ENCODE measurements at regions not wholly inside any gene's neighbourhood (a gene's known extent, or its start where the extent isn't known, plus 50 kb on each side); places are given as distances from the start of the nearest gene placed in this dataset.

DNA sequence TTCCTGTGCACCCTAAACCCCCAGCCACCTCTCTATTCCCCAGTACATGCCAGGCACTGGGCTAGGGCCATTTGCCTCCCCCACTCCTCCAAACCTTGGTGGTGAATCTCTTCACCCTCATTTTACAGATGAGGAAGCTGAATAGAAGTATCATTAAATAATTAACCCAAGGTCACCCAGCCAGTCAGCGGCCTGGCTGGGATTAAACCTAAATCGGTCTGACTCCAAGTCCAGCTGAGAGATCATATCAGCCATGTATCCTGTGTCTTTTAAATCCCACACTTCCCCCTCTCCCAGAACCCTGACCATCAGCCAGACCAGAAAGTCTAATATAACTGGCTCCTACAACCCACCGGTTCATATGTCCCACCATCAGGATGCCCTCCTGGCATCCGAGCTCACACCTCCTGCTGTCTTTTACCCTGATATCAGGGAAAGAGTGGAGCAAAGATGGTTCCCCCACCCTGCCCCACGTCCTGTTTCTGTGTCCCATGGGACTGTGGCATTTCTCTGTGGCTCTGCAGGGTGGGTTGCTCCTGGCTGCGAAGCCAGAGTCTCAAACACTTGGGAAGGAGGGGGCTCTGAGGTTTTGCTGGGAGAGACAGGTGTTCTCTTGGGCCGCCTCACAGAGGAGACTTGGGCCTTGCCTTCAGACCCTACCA, 145.3 kb downstream of the VEGFA start:
- DNase-seq = no peak

DNA sequence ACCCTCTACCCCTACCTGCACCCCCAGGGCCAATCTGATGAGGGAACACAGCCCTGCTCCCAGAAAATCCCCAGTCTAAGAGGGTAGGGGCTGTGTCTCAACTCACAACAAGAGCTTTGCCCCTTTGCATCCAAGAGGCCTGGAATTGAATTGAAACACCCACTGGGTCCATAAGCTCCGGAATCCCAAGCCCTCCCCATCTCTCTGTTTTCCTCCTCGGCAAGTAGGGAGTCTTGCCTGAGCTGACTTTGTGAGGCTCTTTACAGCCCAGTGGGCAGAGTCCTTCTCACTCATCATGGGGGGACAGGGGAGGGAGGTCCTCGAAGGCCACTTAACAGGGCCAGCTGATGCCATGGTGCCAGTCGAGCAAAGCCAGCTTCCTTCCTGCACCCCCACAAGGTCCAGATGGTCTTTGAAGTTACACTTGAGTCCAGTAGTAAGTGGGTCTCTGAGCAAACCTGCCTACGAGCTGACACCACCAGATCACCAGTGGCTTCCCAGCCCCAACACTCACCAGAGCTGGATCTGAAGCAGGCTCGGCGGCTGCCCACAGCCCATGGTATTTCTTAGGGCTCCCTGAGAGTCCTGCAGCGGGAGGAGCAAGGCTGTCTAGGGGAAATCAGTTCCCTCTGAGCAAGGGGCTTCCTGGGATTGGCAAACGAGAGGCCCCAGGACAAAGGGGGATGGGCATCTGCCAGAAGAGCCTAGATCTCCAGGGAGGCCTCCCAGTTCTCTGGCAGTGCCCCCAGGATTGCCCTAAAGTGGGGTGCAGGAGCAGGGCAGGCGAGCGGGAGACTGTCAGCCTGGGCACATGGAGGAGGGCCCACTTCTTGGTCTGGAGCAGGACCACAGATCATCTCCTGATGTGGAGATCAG, 144.5 kb downstream of the VEGFA start:
- DNase-seq = no peak

DNA sequence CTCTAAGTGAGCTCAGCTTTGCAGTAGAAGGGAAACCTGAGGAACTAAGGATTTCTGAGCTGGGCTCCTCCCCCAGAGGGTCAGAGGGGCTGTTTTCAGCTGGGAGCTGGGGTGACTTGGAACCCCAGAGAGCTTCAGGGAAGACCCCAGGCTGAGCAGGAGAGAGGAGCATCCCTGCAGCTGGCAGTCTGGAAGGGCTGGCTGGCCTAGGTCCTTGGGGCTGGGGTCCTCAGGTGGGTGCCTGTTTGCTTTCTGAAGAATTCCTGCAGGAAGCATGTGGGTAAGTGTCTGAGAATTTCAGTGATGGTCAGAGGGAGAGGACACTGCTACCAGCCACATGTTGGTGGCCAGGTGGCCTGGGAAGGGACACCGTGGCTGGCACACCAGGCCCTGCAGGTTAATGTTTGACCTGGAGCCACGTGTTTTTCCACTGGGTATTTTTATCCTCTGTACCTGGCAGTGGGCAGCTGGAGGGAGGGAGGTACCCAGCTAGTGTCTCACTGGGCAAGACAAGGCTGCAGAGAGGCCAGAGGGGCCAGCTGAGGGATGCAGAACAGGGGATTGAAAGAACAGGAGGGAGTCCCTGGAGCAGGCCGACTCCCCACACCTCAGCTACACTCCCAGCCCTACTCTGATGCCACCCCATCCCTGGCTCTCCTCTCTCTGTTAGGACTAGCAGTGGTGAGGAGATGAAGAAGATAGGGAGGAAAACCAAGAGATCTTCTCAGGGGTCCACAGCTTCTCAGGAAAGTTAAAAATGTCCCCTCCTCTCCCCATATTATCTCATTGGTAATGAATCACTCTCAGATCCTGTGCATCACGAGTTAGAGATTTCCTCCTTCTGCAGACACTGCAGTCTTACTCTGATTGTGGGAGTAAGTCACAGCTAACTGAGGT, 143.6 kb downstream of the VEGFA start:
- DNase-seq = no peak

DNA sequence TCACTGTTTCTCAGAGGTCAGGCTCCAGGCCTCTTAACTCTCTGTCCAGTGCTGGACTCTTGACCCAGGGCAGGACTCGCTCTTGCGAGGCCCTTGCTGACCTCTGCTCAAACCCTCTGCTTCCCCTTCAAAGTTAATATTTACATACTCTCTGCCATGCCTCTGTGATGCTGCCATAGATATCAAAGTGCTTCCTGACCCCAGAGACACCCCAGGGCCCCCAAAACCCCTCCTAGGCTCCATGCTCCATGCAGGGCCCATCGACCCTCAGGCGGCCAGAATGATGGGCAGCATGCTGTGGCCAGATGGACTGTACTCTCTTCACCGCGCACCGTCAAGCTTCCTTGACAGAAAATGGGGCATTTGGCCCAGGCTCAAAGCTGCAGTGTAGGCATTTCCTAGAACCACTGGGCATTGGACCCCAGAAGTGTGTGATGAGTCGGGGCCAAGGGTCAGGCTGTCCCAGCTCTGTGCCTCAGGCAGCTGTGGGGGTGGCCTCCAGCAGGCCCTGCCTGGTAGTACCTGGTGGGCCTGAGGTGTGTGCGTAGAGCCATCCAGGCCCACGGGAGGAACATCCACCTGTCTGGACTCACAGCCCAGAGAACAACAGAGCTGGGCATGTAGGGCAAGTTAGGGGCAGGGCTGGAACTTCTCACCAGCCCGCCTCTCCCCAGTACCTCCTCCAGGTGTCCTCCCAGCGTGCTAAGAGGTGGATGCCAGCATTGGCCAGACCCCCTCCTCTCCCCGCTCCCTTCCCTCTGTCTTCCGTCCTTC, 142.8 kb downstream of the VEGFA start:
- DNase-seq = no peak

DNA sequence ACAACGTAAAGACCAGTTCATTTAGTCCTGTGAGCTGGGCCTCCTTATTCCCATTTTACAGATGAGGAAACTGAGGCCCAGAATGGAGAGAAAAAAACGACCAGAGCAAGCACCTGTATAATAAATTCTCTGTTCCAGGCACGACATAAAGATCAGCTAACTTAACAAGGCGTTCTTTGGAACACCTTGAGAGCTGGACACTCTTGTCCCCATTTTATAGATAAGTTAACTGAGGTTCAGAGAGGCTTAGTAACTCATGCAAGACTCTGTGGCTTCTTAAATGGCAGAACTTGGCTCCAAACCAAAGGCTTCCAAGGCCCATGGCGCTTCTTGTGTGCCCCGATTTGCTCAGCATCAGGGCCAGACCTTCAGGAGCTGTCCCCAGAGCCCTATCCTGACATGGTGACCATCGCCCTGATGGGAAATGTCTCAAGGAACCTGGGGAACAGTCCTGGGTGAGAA, 142.1 kb downstream of the VEGFA start:
- no peak for DNase-seq

DNA sequence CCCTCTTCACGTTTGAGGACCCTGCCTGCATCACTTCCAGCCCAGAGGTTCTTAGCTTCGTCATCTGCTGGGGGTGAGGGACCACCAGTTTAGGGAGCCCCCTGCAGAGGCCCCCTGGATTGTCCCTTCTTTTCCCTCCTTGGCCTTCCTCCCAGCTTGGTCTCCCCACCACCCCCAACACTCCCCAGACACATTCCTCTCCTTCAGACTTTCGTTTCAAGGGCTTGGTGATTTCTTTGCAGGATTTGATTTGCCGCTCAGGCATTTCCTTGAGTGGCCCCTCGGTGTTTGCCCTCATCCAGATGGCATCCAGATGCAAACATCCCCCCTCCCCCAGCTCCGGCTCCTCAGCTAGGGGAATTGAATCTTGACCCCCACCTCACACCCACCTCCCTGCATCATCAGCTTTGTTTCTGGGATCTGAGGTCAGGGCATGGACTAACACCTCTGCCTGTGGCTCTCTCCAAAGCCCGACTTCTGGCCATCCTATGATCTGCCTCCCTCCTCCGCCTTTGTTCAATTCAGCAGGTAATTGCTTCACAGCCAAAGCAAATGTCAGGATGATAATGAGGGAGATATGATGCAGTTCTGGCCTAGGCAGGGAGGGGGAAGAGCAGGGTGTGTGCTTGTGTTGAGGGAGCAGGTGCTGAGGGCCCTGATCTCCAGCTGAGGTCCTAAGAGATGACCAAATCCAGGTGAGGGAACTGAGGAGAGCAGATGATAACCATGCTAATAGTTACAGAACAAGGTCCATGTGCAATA, 141.5 kb downstream of the VEGFA start:
- no peak for DNase-seq

DNA sequence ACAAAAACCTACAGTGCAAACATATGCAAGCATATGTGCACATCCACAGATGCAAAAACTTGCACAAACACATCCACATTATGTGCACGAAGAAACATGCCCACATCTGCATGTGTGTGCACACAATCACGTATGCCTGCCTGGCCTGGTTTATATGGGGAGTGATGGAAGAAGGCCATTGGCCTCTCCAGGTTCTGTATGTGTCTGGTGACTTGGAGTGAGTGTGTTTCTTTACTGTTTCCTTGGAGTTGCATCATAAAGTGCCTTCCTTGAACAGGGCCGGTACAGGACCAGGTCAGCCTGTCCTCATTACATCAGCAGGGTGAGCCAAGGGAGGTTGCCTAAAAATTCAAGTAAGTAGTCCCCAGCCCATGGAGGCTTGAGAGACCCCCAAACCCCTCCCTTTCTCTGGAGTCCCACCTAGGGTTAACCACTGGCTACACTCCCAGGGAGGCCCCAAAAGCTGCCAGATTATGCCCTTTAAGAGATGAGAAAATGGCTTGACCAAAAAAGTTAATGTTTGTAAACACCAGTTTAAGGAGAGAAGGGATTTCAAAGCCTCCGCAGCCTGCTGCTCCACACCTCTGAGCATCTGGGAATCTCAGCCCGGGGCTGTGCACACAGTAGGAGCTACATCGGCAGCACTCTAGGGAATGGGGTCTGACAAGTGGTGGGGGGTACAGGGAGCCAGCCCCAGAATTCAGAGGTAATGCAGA, 140.8 kb downstream of the VEGFA start:
- no peak for DNase-seq

DNA sequence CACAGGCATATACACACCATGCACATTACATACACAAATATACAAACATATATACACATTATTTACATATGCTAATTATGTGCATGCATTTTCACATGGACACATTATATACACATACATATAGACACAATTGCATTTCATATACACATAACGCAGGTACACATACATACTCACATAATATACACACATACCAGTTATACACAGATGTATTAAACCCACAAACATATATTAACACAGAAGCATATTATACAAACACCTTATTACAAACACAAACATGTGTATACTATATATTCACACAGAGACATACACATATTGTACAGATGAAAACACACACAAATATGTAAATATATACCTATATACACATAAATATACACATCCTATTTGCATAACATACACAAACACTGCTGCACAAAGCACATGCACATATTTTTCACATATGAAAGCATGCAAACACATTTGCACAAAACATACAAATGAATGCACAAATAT, 140.2 kb downstream of the VEGFA start:
- DNase-seq = no peak

DNA sequence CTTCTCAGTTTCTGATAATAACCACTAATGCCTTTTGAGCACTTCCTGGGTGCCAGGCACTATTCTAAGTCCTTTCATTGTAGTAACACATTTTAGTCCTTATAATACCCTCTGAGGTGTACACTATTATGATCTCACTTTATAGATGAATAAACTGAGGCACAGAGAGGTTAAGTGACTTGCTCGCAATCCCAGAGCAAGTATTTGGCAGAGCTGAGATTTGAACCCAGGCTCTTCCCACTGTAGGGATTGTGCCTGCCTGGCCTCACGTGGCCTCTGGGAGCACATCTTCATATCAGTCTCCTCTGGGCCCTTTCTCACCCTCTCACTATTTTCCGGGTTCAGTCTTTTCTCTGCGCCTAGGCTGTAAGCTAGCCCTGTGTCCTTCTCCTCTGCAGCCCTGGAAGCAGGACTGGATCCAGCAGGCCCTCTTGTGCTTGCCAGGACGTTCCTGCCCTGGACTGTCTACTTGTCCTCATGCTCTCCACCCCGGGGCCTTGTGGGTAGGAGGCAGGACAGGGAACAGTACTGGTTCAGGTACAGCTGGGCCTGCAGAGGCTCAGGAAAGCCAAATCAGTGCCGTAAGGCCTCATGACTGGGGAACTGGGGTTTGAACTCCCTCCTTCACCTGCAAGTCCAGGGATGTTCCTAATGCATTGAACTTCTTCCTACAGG, 139.6 kb downstream of the VEGFA start:
- DNase-seq = no peak

DNA sequence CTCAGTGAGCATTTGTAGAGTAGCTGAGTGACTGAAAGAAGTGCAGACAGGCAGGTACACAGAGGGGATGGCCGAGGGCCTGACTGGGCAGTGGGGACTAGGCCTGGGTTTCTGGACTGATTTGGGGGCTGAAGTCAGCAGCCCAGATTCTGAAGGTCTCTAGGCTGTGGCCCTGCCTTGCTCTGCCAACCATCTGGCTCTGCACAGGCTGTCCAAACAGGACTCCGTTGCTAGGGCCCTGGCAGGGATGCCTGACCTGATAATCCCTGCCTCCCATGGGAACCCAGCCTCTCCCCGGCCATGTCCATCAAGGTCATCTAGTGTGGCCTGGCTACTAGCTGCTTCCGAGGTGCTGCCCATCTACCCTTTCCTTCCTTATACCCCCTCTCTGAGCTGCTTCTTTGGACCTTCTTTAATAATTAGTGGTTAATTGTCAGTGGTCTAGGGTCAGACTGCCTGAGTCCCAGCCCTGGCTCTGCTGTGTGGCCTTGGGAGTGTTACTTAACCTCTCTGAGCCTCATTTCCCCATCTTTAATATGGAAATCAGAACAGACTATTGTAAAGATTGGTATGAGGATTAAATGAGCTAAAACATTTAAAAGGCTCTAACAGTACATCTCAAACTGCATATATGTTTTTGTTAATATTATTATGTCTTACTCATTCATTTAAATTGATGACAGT, 137.9 kb downstream of the VEGFA start:
- no peak for DNase-seq

DNA sequence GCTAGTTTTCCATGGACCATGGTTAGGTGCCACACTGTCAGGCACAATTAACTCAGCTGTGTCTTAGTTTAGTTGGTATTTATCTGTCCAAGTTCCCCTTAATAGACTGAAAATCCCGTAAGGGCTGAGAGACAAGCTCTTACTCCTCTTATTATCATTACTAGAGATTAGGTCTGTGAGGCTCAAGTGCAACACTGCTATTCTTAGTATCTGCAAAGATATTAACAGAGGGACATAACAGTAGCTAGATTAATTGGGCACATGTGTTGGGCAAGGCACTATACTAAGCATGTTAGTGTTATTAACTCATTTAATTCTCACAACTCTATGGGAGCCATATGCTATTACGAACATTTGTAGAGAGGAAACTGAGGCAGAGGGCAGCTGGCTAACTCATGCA, 137.3 kb downstream of the VEGFA start:
- no peak for DNase-seq

DNA sequence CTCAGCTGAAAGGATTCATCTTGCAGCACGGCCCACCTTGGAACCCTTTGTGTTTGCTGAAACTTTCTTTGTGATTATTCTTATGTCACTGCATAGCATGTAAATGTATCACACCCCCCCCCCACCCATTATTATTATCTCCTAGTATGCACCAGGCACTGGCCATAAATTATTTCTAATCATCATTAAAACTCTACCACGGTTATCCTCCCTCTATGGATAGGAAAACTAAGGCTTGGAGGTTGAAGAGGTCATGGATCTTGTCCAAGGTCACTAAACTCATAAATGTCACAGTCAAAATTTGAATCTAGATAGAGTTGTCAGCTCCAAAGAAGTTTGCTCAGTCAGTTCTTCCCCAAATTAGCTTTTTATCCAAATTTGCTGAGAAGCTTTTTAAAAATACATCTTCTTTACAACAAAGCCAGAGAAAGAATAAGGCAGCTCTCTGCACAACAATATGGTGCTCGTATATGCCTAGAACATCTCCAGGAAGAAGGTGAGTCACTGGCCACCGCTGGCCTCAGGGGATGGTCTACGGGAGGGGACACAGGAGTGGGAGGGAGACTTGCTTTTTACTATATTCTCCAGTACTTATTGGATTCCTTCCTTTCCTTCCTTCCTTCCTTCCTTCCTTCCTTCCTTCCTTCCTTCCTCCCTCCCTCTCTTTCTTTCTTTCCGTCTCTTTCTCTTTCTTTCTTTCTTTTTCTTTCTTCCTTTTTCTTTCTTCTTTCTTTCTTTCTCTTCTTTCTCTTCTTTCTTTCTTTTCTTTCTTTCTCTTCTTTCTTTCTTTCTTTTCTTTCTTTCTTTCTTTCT, 134.5 kb downstream of the VEGFA start:
- DNase-seq = no peak

DNA sequence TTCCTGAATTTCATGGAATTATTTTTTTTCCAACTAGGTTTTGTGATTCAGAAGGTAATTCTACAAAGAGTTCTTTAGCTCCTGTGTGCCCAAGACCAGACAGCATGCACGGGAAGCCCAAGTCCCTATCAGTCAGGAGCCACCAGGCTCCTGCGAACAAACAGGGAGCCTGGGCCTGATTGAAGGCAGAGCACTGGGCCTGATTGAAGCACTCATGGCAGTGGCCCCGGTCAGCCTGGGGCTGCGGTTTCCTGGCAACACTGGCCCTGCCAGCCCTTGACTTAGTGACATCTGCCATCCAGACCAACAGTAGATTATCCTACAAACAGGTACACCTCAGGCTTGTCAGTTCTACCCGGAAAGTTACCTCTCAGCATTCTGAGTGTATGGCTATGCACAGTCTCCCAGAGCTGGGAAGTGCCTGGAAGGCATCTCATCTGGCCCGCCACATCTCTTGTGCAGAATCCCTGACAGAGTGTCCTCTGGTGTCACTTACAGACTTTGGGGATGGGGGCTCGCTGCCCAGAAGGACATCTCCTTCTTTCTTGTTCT, 133.8 kb downstream of the VEGFA start:
- DNase-seq = no peak

DNA sequence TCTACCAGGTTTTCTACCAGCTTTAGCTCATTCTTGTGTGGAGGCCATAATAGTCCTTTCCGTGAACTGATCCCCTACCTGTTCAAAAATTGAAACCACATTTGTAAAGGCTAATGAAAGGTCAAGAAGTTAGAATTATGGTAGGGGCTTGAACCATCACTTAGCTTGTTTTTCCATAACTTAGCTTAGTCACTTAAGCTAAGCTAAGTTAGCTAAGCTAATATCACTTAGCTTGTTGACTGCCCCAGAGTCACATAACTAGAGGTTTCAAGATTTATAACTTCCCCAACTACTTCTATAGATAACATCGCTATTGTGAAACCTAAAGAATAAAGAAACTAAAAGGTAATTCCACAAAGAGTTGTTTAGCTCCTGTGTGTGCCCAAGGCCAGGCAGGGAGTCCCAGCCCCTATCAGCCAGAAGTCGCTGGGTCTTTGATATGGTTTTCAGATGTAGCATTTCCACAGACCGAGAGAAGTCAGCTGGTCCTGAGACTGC, 131.8 kb downstream of the VEGFA start:
- DNase-seq = no peak

DNA sequence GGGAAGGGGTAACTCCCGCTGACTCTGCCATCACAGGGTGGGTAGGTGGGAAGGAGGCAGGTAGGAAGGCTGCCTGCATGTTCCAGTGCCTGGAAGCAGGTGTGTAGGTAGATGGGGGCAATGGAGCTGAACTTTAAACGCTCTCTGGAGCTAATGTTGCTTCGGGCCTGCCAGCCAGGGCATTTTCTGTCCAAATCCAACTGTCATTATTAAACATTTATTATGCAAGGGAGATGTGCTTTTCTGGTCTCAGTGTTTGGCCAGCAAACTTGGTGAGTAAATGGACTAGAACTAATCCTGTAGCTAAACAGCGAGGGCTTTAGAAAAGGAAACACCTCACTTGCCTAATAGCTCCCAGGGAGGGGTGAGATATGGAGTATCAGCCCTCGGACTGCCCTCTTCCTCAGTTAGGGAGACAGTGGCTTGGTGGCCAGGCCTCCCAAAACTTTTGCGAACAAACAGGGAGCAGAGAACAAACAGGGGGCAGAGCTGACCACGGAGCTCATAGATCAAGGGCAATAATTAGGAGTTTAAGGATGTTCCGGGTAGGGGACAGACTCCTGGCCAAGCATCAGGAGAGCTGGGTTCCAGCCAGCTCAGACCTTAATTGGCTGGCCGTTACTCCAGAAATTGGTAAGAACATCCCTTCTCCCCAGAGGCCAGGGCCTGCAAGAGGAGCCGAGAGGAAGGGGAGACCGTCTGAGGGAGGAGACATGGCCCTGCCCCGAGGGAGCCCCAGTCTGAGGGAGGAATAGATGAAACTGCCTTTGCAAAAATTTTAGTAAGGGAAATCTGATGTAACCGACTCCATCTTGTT, 131.1 kb downstream of the VEGFA start:
- DNase-seq = no peak

DNA sequence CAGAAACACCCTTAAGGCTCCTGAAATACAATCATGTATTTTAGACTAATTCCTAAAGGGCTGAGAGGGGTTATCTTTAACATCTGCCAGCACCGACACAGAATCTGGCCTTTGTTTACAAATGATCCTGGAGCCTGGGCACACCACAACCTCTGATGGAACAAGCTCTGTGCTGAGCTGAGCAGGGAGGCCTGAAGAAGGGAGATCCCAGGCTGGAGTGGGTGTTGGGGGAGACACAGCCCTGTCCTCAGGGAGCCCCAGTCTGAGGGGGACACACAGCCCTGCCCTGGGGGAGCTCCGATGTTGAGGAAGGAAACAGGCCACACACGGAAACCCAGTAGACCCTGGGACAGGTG, 130.5 kb downstream of the VEGFA start:
- no peak for DNase-seq

DNA sequence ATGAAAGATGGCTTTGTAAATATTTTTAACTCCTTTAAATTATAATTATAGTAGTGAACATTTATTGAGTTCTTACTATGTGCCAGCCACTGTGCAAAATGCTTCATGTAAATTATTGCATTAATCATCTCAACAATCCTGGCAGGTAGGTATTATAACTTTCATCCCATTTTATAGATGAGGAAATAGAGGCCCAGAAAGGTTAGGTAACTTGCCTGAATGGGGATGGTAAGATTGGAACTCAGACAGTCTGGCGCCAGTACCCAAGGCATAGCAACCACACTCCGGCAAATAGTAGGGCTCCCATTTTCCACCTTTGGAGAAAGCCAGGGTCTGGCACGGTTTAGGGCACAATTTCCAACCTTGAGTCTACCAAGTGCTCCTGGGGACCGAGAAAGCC, 129.8 kb downstream of the VEGFA start:
- DNase-seq = no peak
